ENCODE measurements at regions not wholly inside any gene's neighbourhood (a gene's known extent, or its start where the extent isn't known, plus 50 kb on each side); places are given as distances from the start of the nearest gene placed in this dataset.

DNA sequence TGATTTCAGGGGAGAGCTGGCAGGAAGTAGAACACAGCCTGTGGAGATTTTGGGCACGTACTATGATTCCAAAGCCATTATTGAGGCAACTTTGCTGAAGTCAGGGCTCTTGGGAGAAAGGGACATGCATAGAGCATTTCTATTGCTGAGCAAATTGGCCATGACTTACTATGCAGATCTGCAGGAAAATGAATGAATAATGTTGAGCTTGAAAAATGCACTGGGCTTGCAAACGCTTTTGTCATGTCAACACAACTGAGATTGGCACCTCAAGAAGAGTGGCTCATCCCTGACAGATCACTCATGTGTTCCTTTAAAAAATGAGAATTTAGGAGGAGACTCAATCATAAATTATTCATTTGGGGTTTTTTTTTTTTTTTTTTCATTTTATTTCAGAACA lies 230.5 kb downstream of the MBD2 start:
- H3K27me3 Mint-ChIP-seq = peaks cover 6% of the 10 kb centered on the region
- no peaks in the 10 kb centered on the region for H3K4me1 Mint-ChIP-seq
- Histone ChIP-seq H3K4me2 (replicated peaks; ENCODE audit: low read depth, low read length, poor library complexity, severe bottlenecking) (no peak overlapping the region), H3K4me3 (ENCODE audit: control extremely low read depth in 1 of 5, extremely low read depth in 1 of 5, insufficient read depth in 1 of 5, low read depth in 2 of 5, low read length in 4 of 5) (no peak overlapping the region), H3K27me3 (replicated peaks in 1 of 4; ENCODE audit: control extremely low read depth in 1 of 4, control insufficient read depth in 3 of 4, insufficient read depth in 4 of 4, low read length in 3 of 4) (no peaks in the 10 kb centered on the region), H3K27ac (ENCODE audit: low read length in 2 of 2) (no peak overlapping the region), H4K20me1 (ENCODE audit: control insufficient read depth, insufficient read depth, low read length, poor library complexity, severe bottlenecking) (no peaks in the 10 kb centered on the region), H3K4me1 (ENCODE audit: control insufficient read depth in 2 of 2, insufficient read depth in 2 of 2, low read length in 2 of 2) (no peaks in the 10 kb centered on the region), H3K36me3 (replicated peaks in 1 of 2; ENCODE audit: control extremely low read depth in 1 of 2, control insufficient read depth in 1 of 2, extremely low read depth in 1 of 2, insufficient read depth in 2 of 2, low read length in 1 of 2) (no peaks in the 10 kb centered on the region), H3K79me2 (ENCODE audit: control insufficient read depth, insufficient read depth, low read length) (no peaks in the 10 kb centered on the region), H2AFZ (ENCODE audit: insufficient read depth, low read depth, low read length, poor library complexity, severe bottlenecking) (no peak overlapping the region), H3K9ac (ENCODE audit: low read length) (no peak overlapping the region), H3K9me3 (ENCODE audit: control extremely low read depth in 1 of 3, control insufficient read depth in 2 of 3, insufficient read depth in 1 of 3, low read length in 2 of 3) (no peaks in the 10 kb centered on the region)
- no peaks in the 10 kb centered on the region for H3K9me3 Mint-ChIP-seq (ENCODE audit: insufficient read depth)
- TF ChIP-seq CTCF (IDR thresholded peaks at IDR 0.05) (no peak), EZH2 (IDR thresholded peaks at IDR 0.05; ENCODE audit: borderline replicate concordance, insufficient read depth, low read depth, low read length, poor library complexity, severe bottlenecking) (no peak)
- POLR2A ChIA-PET = no interaction called here
- WGBS (ENCODE audit: insufficient coverage) = 67% methylated on average over 1 of the region's 2 CpGs
- DNase-seq = no peak
- no peak for ATAC-seq (ENCODE audit: low read depth)
- CTCF ChIA-PET = no interaction called here
- intact Hi-C loops (cut with micrococcal nuclease) = no loop called here
- H3K4me3 Mint-ChIP-seq = no peak overlapping the region
- H3K27ac Mint-ChIP-seq = no peak overlapping the region

GRCh38 chr18:53991805-53992204 lies 232.7 kb downstream of the MBD2 start:
- 70% methylated on average over 2 of the region's 5 CpGs for WGBS (ENCODE audit: insufficient coverage)
- H4K20me1 ChIP-seq (ENCODE audit: control insufficient read depth, insufficient read depth, low read length, poor library complexity, severe bottlenecking) = no peaks in the 10 kb centered on the region
- CTCF ChIA-PET = no interaction called here
- peaks cover 6% of the 10 kb centered on the region for H3K27me3 Mint-ChIP-seq
- H2AFZ ChIP-seq (ENCODE audit: insufficient read depth, low read depth, low read length, poor library complexity, severe bottlenecking) = no peak overlapping the region
- no peak for DNase-seq
- TF ChIP-seq CTCF (IDR thresholded peaks at IDR 0.05) = no peak
- TF ChIP-seq EZH2 (IDR thresholded peaks at IDR 0.05; ENCODE audit: borderline replicate concordance, insufficient read depth, low read depth, low read length, poor library complexity, severe bottlenecking) = no peak
- no peaks in the 10 kb centered on the region for H3K4me1 ChIP-seq (ENCODE audit: control insufficient read depth in 2 of 2, insufficient read depth in 2 of 2, low read length in 2 of 2)
- POLR2A ChIA-PET = no interaction called here
- H3K36me3 ChIP-seq (replicated peaks in 1 of 2; ENCODE audit: control extremely low read depth in 1 of 2, control insufficient read depth in 1 of 2, extremely low read depth in 1 of 2, insufficient read depth in 2 of 2, low read length in 1 of 2) = no peaks in the 10 kb centered on the region
- H3K27me3 ChIP-seq (replicated peaks in 1 of 4; ENCODE audit: control extremely low read depth in 1 of 4, control insufficient read depth in 3 of 4, insufficient read depth in 4 of 4, low read length in 3 of 4) = no peaks in the 10 kb centered on the region
- no peaks in the 10 kb centered on the region for H3K9me3 Mint-ChIP-seq (ENCODE audit: insufficient read depth)
- no peak overlapping the region for H3K9ac ChIP-seq (ENCODE audit: low read length)
- no peaks in the 10 kb centered on the region for H3K4me1 Mint-ChIP-seq
- no peak overlapping the region for H3K4me2 ChIP-seq (replicated peaks; ENCODE audit: low read depth, low read length, poor library complexity, severe bottlenecking)
- no peak overlapping the region for H3K27ac ChIP-seq (ENCODE audit: low read length in 2 of 2)
- intact Hi-C loops (cut with micrococcal nuclease) = no loop called here
- H3K9me3 ChIP-seq (ENCODE audit: control extremely low read depth in 1 of 3, control insufficient read depth in 2 of 3, insufficient read depth in 1 of 3, low read length in 2 of 3) = no peaks in the 10 kb centered on the region
- no peak overlapping the region for H3K4me3 Mint-ChIP-seq
- ATAC-seq (ENCODE audit: low read depth) = no peak
- H3K79me2 ChIP-seq (ENCODE audit: control insufficient read depth, insufficient read depth, low read length) = no peaks in the 10 kb centered on the region
- no peak overlapping the region for H3K4me3 ChIP-seq (ENCODE audit: control extremely low read depth in 1 of 5, extremely low read depth in 1 of 5, insufficient read depth in 1 of 5, low read depth in 2 of 5, low read length in 4 of 5)
- H3K27ac Mint-ChIP-seq = no peak overlapping the region

Data from B cell (primary cell).